ENCODE measurements at regions not wholly inside any gene's neighbourhood (a gene's known extent, or its start where the extent isn't known, plus 50 kb on each side); places are given as distances from the start of the nearest gene placed in this dataset.

DNA sequence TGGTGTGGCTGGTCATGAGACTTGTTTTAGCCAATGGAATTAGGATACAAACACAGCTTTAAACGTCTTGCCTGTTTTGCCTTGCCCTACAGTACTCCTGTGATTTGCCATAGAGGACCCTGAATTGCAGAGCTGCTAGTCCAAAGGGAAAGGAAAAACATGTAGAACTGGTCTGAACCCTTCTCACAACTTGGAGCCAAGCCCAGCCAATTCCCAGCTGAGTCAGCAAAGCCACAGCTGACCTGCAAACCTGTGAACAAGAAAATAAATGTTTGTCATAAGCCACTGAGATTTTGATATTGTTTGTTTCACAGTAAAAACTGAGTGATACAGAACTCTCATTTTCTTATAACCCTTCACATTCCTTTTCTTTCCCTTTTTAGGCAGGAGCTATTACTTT lies 360.5 kb upstream of the API5 start:
- Mint-ChIP-seq H3K36me3 (ENCODE audit: low read depth) (peaks cover 4% of the 10 kb centered on the region), H3K27ac (ENCODE audit: unreplicated experiment) (no peak overlapping the region), H3K4me3 (no peak overlapping the region), H3K9me3 (peaks cover 5% of the 10 kb centered on the region), H3K4me1 (no peaks in the 10 kb centered on the region), H3K27me3 (ENCODE audit: low read depth) (no peaks in the 10 kb centered on the region)
- DNase-seq (ENCODE audit: low read depth, low spot score): no peak
- TF ChIP-seq CTCF (conservative IDR thresholded peaks at IDR 0.05): no peak

- no peaks in the 10 kb centered on the region for H3K27me3 Mint-ChIP-seq (ENCODE audit: low read depth)
- no peak for TF ChIP-seq CTCF (conservative IDR thresholded peaks at IDR 0.05)
- DNase-seq (ENCODE audit: low read depth, low spot score): no peak
- peaks cover 8% of the 10 kb centered on the region for H3K9me3 Mint-ChIP-seq
- H3K27ac Mint-ChIP-seq (ENCODE audit: unreplicated experiment): no peak overlapping the region
- no peak overlapping the region for H3K4me3 Mint-ChIP-seq
- no peaks in the 10 kb centered on the region for H3K4me1 Mint-ChIP-seq
- no peaks in the 10 kb centered on the region for H3K36me3 Mint-ChIP-seq (ENCODE audit: low read depth)
Measured at GRCh38 chr11:42957831-42958230, 354.0 kb upstream of the API5 start.

GRCh38 chr11:42958635-42959034 lies 353.2 kb upstream of the API5 start:
- H3K4me1 Mint-ChIP-seq: no peaks in the 10 kb centered on the region
- H3K27ac Mint-ChIP-seq (ENCODE audit: unreplicated experiment): no peak overlapping the region
- H3K36me3 Mint-ChIP-seq (ENCODE audit: low read depth): peaks cover 3% of the 10 kb centered on the region
- no peaks in the 10 kb centered on the region for H3K27me3 Mint-ChIP-seq (ENCODE audit: low read depth)
- H3K9me3 Mint-ChIP-seq: peaks cover 10% of the 10 kb centered on the region
- no peak for DNase-seq (ENCODE audit: low read depth, low spot score)
- no peak overlapping the region for H3K4me3 Mint-ChIP-seq
- TF ChIP-seq CTCF (conservative IDR thresholded peaks at IDR 0.05): no peak

DNA sequence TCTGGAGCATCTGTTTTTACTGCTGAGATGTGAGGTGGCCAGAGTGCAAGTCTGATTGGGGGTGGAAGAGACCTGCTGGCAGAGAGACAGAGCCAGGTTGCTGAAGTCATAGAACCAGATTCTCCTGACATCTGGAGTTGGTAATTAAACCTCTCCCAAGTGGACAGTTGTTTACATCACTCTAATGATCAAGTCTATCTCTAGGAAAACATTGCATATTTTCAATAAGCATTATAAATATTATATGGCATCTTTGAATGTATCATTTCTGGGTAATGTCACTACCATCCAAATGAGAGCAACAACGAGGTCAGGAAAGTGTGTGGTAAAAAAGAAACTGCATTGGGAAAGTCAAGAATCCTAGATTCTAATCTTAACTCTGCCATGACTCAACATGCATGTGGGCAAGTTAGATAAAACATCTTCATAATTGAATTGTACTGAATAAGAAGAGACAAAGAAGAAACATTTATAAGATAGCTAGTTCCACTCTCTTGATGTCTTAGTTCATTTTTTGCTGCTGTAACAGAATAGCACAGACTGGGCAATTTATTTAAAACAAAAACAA lies 351.2 kb upstream of the API5 start:
- no peak overlapping the region for H3K4me3 Mint-ChIP-seq
- peaks cover 10% of the 10 kb centered on the region for H3K9me3 Mint-ChIP-seq
- H3K27ac Mint-ChIP-seq (ENCODE audit: unreplicated experiment): no peak overlapping the region
- no peaks in the 10 kb centered on the region for H3K27me3 Mint-ChIP-seq (ENCODE audit: low read depth)
- H3K4me1 Mint-ChIP-seq: no peaks in the 10 kb centered on the region
- TF ChIP-seq CTCF (conservative IDR thresholded peaks at IDR 0.05): no peak
- no peak for DNase-seq (ENCODE audit: low read depth, low spot score)
- peaks cover 3% of the 10 kb centered on the region for H3K36me3 Mint-ChIP-seq (ENCODE audit: low read depth)

DNA sequence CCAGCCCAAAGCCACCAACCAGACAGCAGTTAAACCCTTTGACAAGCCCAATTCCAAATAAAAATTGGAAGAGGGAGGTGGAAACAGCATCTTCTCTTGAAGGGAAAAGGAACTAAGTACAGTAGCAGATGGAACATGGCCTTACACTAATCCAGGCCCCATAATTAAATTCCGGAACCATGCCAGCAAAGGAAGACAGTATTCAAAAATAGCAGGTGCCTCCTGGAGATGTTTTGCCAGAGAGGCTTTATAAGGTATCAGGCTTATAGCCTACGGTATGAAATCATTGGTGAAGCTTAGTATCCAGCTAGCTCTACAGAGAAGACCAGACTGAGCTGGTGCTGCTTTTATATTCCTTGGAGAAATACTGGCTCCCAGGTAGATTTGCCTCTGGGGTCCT lies 344.1 kb upstream of the API5 start:
- H3K27ac Mint-ChIP-seq (ENCODE audit: unreplicated experiment): peak overlapping the region; percentile 46
- peaks cover 11% of the 10 kb centered on the region for H3K9me3 Mint-ChIP-seq
- no peaks in the 10 kb centered on the region for H3K27me3 Mint-ChIP-seq (ENCODE audit: low read depth)
- H3K4me3 Mint-ChIP-seq: no peak overlapping the region
- peaks cover 3% of the 10 kb centered on the region for H3K4me1 Mint-ChIP-seq
- H3K36me3 Mint-ChIP-seq (ENCODE audit: low read depth): peaks cover 7% of the 10 kb centered on the region
- no peak for DNase-seq (ENCODE audit: low read depth, low spot score)
- no peak for TF ChIP-seq CTCF (conservative IDR thresholded peaks at IDR 0.05)

Measured in neural crest cell (in vitro differentiated cells).